ENCODE measurements at regions not wholly inside any gene's neighbourhood (a gene's known extent, or its start where the extent isn't known, plus 50 kb on each side); places are given as distances from the start of the nearest gene placed in this dataset.

DNA sequence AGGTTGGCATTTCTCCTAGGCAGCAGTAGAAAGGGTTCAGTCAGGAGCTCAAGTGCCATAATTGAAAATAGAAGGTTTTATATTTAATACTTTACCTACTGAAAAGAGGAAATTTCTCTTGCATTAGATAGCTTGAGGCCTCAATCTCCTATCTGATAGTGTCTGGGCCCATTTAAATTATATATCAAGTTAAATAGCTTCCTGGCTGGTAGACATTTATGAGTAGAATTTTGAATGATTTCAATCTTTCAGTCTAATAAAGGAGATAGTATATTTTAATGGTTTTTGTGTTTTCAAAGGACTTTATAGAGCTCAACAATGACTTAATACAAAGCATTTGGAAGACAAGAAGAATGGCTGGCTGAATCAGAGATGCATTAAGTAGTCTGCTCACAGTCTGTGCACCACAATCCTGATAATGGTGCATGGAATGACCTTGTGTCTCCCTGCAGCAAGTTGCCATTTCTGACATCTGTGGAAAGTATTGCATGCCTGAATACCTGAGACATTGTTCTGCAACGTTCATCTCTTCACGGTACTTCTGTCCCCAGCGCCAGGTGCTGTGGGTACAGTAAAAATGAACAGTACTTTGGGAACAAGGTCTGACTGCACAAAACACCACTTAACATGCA lies 974.1 kb downstream of the TMTC2 start:
- WGBS: 70% methylated on average over 3 of the region's 3 CpGs
- DNase-seq (ENCODE audit: low spot score in 2 of 2): no peak
- Histone ChIP-seq H3K27me3 (no peaks in the 10 kb centered on the region), H3K4me1 (no peaks in the 10 kb centered on the region), H3K27ac (no peak overlapping the region), H3K9me3 (no peaks in the 10 kb centered on the region), H3K4me3 (no peak overlapping the region), H3K36me3 (no peaks in the 10 kb centered on the region)
- TF ChIP-seq POLR2AphosphoS5 (IDR thresholded peaks at IDR 0.05) (no peak), EP300 (IDR thresholded peaks at IDR 0.05) (no peak), POLR2A (IDR thresholded peaks at IDR 0.05) (no peak)
- TF ChIP-seq, protein P1, sequence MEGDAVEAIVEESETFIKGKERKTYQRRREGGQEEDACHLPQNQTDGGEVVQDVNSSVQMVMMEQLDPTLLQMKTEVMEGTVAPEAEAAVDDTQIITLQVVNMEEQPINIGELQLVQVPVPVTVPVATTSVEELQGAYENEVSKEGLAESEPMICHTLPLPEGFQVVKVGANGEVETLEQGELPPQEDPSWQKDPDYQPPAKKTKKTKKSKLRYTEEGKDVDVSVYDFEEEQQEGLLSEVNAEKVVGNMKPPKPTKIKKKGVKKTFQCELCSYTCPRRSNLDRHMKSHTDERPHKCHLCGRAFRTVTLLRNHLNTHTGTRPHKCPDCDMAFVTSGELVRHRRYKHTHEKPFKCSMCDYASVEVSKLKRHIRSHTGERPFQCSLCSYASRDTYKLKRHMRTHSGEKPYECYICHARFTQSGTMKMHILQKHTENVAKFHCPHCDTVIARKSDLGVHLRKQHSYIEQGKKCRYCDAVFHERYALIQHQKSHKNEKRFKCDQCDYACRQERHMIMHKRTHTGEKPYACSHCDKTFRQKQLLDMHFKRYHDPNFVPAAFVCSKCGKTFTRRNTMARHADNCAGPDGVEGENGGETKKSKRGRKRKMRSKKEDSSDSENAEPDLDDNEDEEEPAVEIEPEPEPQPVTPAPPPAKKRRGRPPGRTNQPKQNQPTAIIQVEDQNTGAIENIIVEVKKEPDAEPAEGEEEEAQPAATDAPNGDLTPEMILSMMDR (IDR thresholded peaks at IDR 0.05): no peak

DNA sequence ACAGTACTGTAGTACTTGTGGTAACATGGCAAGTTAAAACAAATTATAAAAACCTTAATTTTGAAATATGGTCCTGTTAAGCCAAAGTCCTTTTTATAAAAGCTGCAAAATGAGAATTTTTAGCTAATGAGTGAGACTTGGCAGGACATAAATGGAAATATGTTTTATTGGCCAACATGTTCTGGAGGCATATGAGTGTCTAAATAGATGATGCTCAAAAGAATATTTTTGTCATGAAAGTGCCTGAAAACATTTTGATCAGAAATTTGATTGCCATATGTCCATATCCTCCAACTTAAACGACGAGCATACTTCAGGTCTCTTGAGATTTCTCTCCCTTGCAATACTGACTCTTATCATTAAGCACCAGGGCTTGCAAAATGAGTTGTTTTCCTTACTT lies 972.6 kb downstream of the TMTC2 start:
- TF ChIP-seq POLR2AphosphoS5 (IDR thresholded peaks at IDR 0.05) (no peak), POLR2A (IDR thresholded peaks at IDR 0.05) (no peak), EP300 (IDR thresholded peaks at IDR 0.05) (no peak)
- TF ChIP-seq, protein P1 (IDR thresholded peaks at IDR 0.05): no peak
- Histone ChIP-seq H3K4me3 (no peak overlapping the region), H3K27ac (no peak overlapping the region), H3K36me3 (no peaks in the 10 kb centered on the region), H3K4me1 (no peaks in the 10 kb centered on the region), H3K27me3 (no peaks in the 10 kb centered on the region), H3K9me3 (no peaks in the 10 kb centered on the region)
- WGBS: 57% methylated on average over 2 of the region's 2 CpGs
- DNase-seq (ENCODE audit: low spot score in 2 of 2): no peak

DNA sequence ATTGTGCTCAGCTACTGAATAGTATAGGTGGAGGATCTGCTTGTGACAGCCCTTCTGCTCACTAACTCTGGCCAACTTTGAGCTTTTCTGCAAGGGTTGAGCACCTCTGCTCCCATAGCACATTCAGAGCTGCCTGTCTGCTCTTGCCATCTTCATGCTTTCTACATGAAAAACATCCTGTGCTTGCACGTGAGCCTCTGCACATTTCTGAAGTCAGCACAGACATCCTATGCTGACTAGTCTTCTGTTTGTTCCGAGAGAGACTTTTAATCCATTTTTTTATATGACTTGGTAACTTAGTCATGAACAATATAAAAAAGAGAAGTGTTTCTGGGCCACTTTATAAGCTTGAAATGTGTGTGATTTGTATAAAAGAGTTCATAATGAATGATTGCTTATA lies 969.3 kb downstream of the TMTC2 start:
- Histone ChIP-seq H3K27me3 (no peaks in the 10 kb centered on the region), H3K9me3 (no peaks in the 10 kb centered on the region), H3K4me1 (no peaks in the 10 kb centered on the region), H3K36me3 (no peaks in the 10 kb centered on the region), H3K27ac (no peak overlapping the region), H3K4me3 (no peak overlapping the region)
- TF ChIP-seq POLR2AphosphoS5 (IDR thresholded peaks at IDR 0.05): no peak
- no peak for TF ChIP-seq POLR2A (IDR thresholded peaks at IDR 0.05)
- TF ChIP-seq, protein P1 (IDR thresholded peaks at IDR 0.05): no peak
- TF ChIP-seq EP300 (IDR thresholded peaks at IDR 0.05): no peak
- no peak for DNase-seq (ENCODE audit: low spot score in 2 of 2)
- 43% methylated on average over 2 of the region's 2 CpGs for WGBS

DNA sequence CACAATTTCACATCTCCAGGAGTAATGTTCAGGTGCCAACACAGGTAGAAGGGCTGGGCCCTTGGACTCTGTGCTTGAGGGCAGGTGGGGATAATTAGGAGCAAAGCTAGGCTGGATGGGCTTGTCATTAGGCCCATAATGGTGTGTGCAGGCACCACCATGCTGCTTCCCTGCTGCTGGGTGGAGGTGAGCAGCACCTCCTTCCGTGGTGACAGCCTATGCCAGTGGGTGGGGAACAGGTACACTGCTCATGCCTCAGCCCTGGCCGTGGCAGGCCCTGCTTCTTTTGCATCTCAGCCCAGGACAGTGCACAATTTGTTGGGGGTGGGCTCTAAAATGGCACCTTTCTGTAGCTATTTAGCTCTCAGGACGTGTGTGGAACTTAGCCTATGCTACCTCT lies 955.5 kb downstream of the TMTC2 start:
- no peak for DNase-seq (ENCODE audit: low spot score in 2 of 2)
- no peak for TF ChIP-seq EP300 (IDR thresholded peaks at IDR 0.05)
- TF ChIP-seq POLR2AphosphoS5 (IDR thresholded peaks at IDR 0.05): no peak
- H3K9me3 ChIP-seq: no peaks in the 10 kb centered on the region
- 63% methylated on average over 3 of the region's 3 CpGs for WGBS
- no peaks in the 10 kb centered on the region for H3K27me3 ChIP-seq
- no peak overlapping the region for H3K4me3 ChIP-seq
- no peaks in the 10 kb centered on the region for H3K36me3 ChIP-seq
- no peak overlapping the region for H3K27ac ChIP-seq
- no peaks in the 10 kb centered on the region for H3K4me1 ChIP-seq

DNA sequence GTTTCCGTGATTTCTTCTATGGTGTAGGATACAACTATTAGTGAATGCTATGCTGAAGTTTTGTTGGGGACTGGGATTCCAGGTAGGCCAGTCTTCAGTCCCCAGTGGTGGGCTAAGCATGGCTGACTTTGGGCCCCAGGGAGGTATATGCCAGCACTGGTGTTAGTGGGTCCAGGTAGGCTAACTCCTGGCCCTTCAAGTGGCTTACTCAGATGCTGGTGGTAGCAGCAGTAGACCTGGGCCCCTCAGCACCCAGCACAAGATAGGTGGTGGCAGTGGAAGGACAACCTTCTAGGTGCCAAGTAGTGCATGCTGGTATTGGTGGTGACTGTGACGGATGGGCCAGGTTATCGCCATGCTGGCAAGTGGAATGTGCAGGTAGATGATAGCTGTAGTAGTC lies 955.1 kb downstream of the TMTC2 start:
- WGBS: 100% methylated on average over 3 of the region's 3 CpGs
- no peak for DNase-seq (ENCODE audit: low spot score in 2 of 2)
- no peaks in the 10 kb centered on the region for H3K4me1 ChIP-seq
- no peak overlapping the region for H3K4me3 ChIP-seq
- TF ChIP-seq, protein P1 (IDR thresholded peaks at IDR 0.05): no peak
- TF ChIP-seq POLR2AphosphoS5 (IDR thresholded peaks at IDR 0.05): no peak
- TF ChIP-seq EP300 (IDR thresholded peaks at IDR 0.05): no peak
- TF ChIP-seq POLR2A (IDR thresholded peaks at IDR 0.05): no peak
- H3K9me3 ChIP-seq: no peaks in the 10 kb centered on the region
- H3K36me3 ChIP-seq: no peaks in the 10 kb centered on the region
- H3K27me3 ChIP-seq: no peaks in the 10 kb centered on the region
- H3K27ac ChIP-seq: no peak overlapping the region
